T-helper 17 cell (primary cell): ENCODE measurements at regions not wholly inside any gene's neighbourhood (a gene's known extent, or its start where the extent isn't known, plus 50 kb on each side); places are given as distances from the start of the nearest gene placed in this dataset.

Experiments used
- ATAC-seq: fragments of 150-1000 bp; cut with Tn5 transposase; 2 replicates; pipeline ENCODE4 v1.10.0; 2021; ENCODE audit warnings: mild to moderate bottlenecking, moderate library complexity
- DNase-seq, 3 donors: peaks; one replicate each; pipeline versions ENCODE4 v3.0.0 to v3.0.0-alpha.2; 2020 to 2021
- H3K9me3 ChIP-seq: one replicate; pipeline ENCODE4 v1.7.0; 2013; ENCODE audit warnings: low read length, mild to moderate bottlenecking; ENCODE audit not compliant: control insufficient read depth, poor library complexity, severe bottlenecking
- H3K27ac Mint-ChIP-seq: one replicate; pipeline ENCODE4 v1.8.0; 2022; ENCODE audit warnings: mild to moderate bottlenecking, moderate library complexity, mixed read lengths
- H3K27me3 Mint-ChIP-seq: one replicate; pipeline ENCODE4 v1.8.0; 2022; ENCODE audit warnings: mixed read lengths
- H3K36me3 Mint-ChIP-seq: one replicate; pipeline ENCODE4 v1.8.0; 2022; ENCODE audit warnings: low read depth, mixed read lengths
- H3K4me1 Mint-ChIP-seq: one replicate; pipeline ENCODE4 v1.8.0; 2022; ENCODE audit warnings: mild to moderate bottlenecking, mixed read lengths
- H3K4me3 Mint-ChIP-seq: one replicate; pipeline ENCODE4 v1.8.0; 2022; ENCODE audit warnings: mild to moderate bottlenecking, moderate library complexity, mixed read lengths

DNA sequence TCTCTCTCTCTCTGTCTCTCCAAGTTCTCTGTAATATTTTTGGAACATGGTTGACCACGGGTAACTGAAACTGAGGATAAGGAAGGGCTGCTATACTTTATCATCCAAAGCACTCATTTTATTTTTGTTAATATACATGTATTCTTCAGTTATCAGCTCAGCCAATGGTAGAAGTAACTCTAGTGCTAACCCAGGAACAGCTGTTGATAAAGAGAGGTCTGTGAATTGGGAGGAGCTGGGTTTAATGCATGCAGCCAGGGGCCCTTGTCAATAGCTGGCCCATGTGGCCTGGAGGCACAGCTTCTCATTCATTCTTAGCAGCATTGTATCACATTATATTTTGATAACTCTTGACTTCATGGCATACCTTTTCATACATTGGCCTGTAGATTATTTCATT, 401.6 kb downstream of the EPHA4 start:
- ATAC-seq, result no peak
- H3K4me3 Mint-ChIP-seq, result no peak overlapping the region

DNA sequence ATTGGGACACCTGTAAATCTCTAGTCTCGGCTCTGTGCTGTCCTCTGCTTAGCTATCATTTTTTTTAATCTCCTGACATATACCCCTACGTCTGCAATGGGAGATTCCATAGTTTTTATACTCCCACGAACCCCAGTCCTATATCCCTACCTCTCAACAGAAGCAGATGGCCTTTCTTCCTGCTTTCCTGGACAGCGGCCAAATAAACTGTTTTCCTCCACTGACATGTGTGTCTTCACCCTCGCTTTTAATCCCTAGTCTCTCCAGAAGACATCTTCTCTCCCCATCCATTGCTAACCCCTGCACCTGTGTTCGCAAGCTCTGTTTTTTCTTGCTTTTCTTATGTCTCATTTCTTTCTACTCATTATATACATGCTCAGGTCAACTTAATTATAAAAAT, 395.4 kb downstream of the EPHA4 start:
- H3K4me3 Mint-ChIP-seq, result no peak overlapping the region
- H3K27ac Mint-ChIP-seq, result no peak overlapping the region
- H3K36me3 Mint-ChIP-seq, result no peaks in the 10 kb centered on the region
- H3K9me3 ChIP-seq, result no peaks in the 10 kb centered on the region
- H3K4me1 Mint-ChIP-seq, result no peaks in the 10 kb centered on the region
- no peak for ATAC-seq
- H3K27me3 Mint-ChIP-seq, result no peaks in the 10 kb centered on the region
- DNase-seq, result no peak

More for the DNA sequence above, 401.6 kb downstream of the EPHA4 start:
- H3K27ac Mint-ChIP-seq, result no peak overlapping the region
- no peaks in the 10 kb centered on the region for H3K4me1 Mint-ChIP-seq
- H3K27me3 Mint-ChIP-seq, result no peaks in the 10 kb centered on the region
- DNase-seq, result no peak
- no peaks in the 10 kb centered on the region for H3K9me3 ChIP-seq
- no peaks in the 10 kb centered on the region for H3K36me3 Mint-ChIP-seq

DNA sequence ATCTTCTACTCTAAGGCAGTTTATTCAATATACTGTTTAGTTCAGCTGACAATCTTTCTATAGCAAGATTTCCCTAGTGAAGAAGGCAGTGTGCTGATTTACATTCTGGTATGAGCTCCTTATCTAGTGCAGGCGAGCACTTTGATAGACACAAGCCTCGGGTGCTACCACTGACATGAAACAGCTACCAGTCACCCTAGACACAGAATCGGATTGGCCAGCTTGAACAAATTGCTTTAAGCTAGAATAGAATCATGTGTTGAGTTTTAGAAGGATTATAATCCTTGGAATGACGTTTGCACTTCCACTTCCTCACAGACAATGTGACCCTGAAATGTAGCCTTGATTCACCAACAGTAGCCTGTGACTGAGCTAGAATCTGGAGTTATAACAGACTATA, 394.0 kb downstream of the EPHA4 start:
- DNase-seq, result no peak
- no peaks in the 10 kb centered on the region for H3K36me3 Mint-ChIP-seq
- no peak overlapping the region for H3K27ac Mint-ChIP-seq
- H3K27me3 Mint-ChIP-seq, result no peaks in the 10 kb centered on the region
- no peaks in the 10 kb centered on the region for H3K4me1 Mint-ChIP-seq
- H3K9me3 ChIP-seq, result no peaks in the 10 kb centered on the region
- no peak for ATAC-seq
- no peak overlapping the region for H3K4me3 Mint-ChIP-seq

DNA sequence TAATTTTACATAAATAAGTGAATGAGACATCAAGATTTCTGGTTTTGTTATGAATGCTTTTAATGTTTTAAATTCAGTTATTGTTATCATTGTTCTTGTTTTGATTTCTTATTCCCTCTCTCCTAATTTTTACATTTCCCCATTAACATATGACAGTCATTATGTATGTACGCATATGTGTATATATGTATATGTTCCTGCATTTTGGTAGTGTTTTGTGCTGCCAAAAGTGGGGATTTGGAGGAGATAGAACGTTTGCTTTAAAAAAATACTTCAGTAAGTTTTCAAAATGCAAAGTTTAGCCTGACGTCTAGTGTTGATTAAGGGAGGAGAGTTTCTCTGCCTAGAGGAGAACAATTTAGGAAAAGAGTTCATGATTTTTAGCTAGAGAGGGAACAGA, 385.2 kb downstream of the EPHA4 start:
- ATAC-seq (no peak), DNase-seq (no peak)
- H3K27me3 Mint-ChIP-seq, result peaks cover 22% of the 10 kb centered on the region
- no peaks in the 10 kb centered on the region for H3K4me1 Mint-ChIP-seq
- H3K36me3 Mint-ChIP-seq, result peaks cover 3% of the 10 kb centered on the region
- H3K4me3 Mint-ChIP-seq, result no peak overlapping the region
- no peak overlapping the region for H3K27ac Mint-ChIP-seq
- no peaks in the 10 kb centered on the region for H3K9me3 ChIP-seq

DNA sequence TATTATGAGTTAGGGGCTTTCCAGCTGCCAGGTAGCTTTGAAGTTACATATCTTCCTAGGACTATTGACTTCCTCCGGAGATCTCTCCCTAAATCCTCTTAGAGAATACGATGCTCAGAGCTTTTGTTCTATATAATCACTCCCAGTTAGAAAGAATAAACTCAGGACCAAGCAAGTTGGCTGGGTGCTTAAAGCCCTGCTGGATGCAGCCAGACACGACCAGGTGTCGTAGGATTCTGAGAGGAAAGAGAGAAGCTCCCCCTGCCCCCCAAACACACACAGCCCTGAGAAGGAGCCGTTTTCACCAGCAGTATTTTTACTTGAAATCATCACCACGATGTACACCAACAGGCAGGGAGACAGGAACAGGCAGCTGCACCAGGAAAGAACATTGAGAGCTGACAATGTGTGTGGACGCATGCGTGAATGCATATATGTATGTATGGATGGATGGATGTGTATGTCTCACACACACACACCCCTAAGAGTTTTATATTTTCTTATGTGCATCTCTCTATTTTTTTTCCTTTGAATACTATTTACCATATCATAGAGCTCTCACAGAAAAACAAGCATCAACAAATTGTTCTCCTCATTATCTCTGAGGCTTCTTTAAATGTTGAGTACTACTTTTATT, 382.6 kb downstream of the EPHA4 start:
- Mint-ChIP-seq H3K27ac (no peak overlapping the region), H3K4me1 (no peaks in the 10 kb centered on the region), H3K4me3 (no peak overlapping the region), H3K36me3 (peaks cover 3% of the 10 kb centered on the region), H3K27me3 (peaks cover 22% of the 10 kb centered on the region)
- H3K9me3 ChIP-seq, result no peaks in the 10 kb centered on the region
- ATAC-seq (no peak), DNase-seq (no peak)

DNA sequence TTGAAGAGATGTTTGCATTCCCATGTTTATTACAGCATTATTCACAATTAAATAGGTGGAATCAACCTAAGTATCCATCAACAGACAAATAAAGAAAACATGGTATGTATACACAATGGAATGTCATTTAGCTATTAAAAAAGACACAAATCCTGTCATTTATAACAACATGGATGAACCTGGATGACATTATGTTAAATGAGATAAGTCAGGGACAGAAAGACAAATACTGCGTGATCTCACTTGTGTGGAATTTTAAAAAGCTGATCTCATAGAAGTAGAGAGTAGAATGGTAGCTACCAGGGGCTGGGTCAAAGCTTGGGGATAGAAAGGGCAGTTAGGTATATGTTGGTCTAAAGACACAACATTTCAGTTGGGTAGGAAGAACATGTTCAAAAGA, 376.3 kb downstream of the EPHA4 start:
- ATAC-seq (no peak), DNase-seq (no peak)
- no peak overlapping the region for H3K4me3 Mint-ChIP-seq

DNA sequence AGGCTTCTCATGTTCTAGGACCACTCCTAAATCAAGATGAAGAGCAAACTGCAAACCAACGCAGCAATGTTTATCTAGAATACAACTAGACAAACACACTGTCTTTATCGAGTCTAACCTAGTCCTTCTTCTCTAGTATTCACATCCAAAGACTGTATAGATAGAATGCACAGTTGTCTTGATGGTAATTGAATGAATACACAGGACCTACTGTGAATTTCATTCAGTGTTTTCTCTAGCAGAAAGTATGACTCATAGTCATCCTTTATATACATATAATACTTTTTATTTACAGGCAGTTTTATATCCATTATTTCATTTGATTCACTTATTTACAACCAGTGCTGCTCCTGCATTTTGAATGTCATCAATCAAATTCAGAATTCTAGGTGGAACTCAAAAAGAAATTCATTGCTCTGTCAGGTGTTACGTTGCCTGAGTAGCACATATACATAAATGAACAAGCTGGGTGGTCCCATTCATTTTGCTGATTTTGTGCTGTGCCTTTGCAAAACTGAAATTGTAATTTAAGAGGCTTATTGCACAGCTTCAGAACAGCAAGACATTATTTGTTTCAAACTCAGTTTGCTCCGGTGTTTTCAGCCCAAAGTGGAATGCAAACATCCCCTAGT, 374.8 kb downstream of the EPHA4 start:
- no peaks in the 10 kb centered on the region for H3K27me3 Mint-ChIP-seq
- ATAC-seq (no peak), DNase-seq (no peak)
- no peaks in the 10 kb centered on the region for H3K9me3 ChIP-seq
- peaks cover 4% of the 10 kb centered on the region for H3K4me1 Mint-ChIP-seq
- no peak overlapping the region for H3K27ac Mint-ChIP-seq
- no peaks in the 10 kb centered on the region for H3K36me3 Mint-ChIP-seq
- no peak overlapping the region for H3K4me3 Mint-ChIP-seq

More for the DNA sequence above, 376.3 kb downstream of the EPHA4 start:
- Mint-ChIP-seq H3K27ac (no peak overlapping the region), H3K27me3 (no peaks in the 10 kb centered on the region), H3K4me1 (peaks cover 4% of the 10 kb centered on the region), H3K36me3 (no peaks in the 10 kb centered on the region)
- no peaks in the 10 kb centered on the region for H3K9me3 ChIP-seq

DNA sequence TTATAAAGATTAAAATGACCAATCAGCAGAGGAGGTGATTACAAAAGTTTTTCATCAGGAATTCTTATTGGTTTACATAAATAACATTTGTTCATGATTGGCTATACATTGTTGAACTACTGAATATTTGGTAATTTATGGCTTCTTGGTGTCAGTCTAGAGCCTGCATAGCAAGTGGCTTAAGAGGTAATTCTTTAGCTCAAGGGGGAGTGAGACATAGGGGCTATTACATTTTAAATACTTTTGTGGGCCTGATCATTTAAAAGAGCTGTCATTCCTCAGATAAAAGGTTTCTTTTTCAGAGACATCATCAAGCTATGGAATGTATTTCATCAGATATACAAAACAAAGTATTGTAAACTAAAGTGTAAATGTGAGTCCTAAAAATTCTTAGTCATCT, 373.8 kb downstream of the EPHA4 start:
- DNase-seq (no peak), ATAC-seq (no peak)
- Mint-ChIP-seq H3K4me3 (no peak overlapping the region), H3K36me3 (no peaks in the 10 kb centered on the region), H3K27ac (no peak overlapping the region), H3K27me3 (no peaks in the 10 kb centered on the region), H3K4me1 (peaks cover 4% of the 10 kb centered on the region)
- no peaks in the 10 kb centered on the region for H3K9me3 ChIP-seq

DNA sequence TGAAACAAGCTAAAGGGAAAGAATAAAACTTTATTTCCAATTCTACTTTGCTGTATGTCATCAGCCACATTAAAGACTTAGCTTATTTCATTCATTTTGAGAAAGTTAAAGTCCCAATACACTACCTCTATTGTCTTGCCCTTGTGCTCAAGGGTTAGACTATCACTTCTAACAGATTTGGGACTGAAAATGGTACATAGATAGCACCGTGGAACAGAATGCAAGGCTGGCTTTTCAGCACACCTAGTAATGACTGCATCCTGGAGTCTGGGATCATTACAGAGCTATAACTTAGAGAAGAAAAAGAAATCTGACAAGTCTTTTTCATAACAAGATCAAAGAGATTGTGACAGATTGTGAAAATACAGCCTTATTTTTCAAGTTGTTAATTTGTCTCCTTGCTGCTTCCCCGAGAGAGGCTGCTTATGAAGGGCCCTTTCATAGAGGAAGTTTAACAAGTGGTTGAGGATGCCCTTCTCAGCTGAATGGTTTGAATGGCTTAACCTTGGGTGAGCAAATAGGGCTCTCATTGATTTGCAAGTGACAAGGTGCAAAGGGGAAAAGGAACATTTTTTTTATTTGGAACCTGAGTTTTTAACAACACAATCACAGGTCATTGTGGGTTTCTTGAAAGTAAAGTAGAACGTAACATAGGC, 371.8 kb downstream of the EPHA4 start:
- no peaks in the 10 kb centered on the region for H3K9me3 ChIP-seq
- DNase-seq, result no peak
- ATAC-seq, result no peak
- Mint-ChIP-seq H3K4me3 (no peak overlapping the region), H3K4me1 (peaks cover 4% of the 10 kb centered on the region), H3K27me3 (no peaks in the 10 kb centered on the region), H3K36me3 (no peaks in the 10 kb centered on the region), H3K27ac (no peak overlapping the region)

DNA sequence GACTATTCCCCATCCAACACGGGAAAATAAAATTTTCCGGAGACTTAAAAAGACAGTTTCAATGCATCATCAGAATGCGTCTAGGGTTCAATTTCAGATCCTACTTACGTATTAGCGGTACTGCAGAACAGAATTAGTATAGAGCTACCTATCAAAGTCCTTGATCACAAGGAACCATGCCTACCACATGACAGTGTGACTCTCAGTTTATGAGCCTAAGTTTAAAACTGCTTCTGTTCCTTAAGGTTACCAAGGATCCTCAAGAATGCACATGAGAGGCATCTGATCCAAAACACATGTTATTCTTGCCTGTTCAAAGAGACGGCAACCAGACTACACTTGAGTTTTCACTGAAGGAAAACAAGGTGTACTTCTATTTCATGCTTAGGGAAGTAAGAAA, 369.7 kb downstream of the EPHA4 start:
- ATAC-seq, result no peak
- Mint-ChIP-seq H3K27me3 (no peaks in the 10 kb centered on the region), H3K36me3 (no peaks in the 10 kb centered on the region), H3K4me1 (peaks cover 4% of the 10 kb centered on the region), H3K27ac (no peak overlapping the region), H3K4me3 (no peak overlapping the region)
- DNase-seq, result no peak
- no peaks in the 10 kb centered on the region for H3K9me3 ChIP-seq

DNA sequence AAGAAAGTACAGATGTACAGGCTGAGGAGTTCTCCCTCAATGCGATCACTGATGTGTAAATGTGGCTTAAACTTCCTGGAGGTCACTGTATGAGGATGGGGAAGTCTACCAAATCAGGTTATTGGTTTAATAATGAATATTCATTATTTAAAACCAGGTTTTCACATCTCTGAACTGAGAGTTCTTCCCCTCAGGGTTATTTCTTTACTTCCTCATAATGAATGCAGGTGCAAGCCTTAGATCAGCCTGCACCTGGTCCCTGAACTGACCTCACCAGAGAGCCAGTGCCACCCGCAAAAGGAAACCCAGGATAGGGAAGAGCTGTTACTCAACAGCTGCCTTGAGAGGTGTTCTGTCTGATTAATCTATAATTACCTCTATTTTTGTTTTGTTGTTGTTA, 369.0 kb downstream of the EPHA4 start:
- Mint-ChIP-seq H3K27ac (no peak overlapping the region), H3K36me3 (no peaks in the 10 kb centered on the region), H3K4me3 (no peak overlapping the region), H3K4me1 (peaks cover 4% of the 10 kb centered on the region), H3K27me3 (peaks cover 4% of the 10 kb centered on the region)
- H3K9me3 ChIP-seq, result no peaks in the 10 kb centered on the region
- ATAC-seq, result peak; percentile 59
- DNase-seq, result no peak

DNA sequence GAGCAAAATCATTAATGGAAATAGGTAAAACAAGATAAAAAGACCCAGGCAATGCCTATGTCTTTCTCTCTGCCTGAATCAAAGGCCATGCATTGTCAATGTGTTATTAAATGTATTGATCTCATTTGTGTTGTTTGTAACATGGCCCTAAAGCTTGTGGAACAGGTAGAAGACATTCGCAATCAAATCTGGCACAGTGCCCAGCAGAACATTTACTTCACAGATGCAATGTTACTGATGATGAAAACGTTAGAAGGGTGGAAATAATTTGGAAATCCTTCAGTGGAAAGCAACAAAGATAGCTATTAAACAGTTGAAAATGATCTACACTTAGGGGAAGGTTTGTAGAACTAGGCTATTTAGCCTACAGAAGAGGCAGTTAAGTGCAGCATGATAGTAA, 368.2 kb downstream of the EPHA4 start:
- Mint-ChIP-seq H3K27ac (no peak overlapping the region), H3K36me3 (no peaks in the 10 kb centered on the region), H3K4me3 (no peak overlapping the region), H3K27me3 (peaks cover 5% of the 10 kb centered on the region), H3K4me1 (peaks cover 4% of the 10 kb centered on the region)
- no peaks in the 10 kb centered on the region for H3K9me3 ChIP-seq
- ATAC-seq, result no peak
- no peak for DNase-seq

DNA sequence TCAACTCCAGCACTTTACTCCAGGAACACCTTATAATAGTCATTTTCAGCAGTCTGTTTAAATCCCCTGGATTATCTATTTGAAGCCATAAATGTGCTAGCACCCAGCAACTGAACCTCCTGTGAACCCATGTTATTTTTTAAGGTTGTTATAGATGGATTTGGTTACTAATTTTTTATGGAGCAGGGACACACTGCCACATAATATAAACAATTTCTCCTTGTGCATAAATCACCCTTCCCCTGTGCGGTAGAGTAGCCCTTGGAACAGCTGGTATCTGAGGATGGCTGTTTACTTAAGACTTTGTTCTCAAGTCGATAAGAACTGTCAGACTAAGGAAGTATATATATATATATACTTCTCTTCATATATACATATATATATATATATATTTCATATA, 367.4 kb downstream of the EPHA4 start:
- DNase-seq (no peak), ATAC-seq (no peak)
- no peak overlapping the region for H3K4me3 Mint-ChIP-seq
- peaks cover 5% of the 10 kb centered on the region for H3K27me3 Mint-ChIP-seq
- H3K4me1 Mint-ChIP-seq, result peaks cover 4% of the 10 kb centered on the region
- no peaks in the 10 kb centered on the region for H3K36me3 Mint-ChIP-seq
- H3K27ac Mint-ChIP-seq, result no peak overlapping the region
- H3K9me3 ChIP-seq, result no peaks in the 10 kb centered on the region
